Endothelial cell of umbilical vein (primary cell): ENCODE measurements at regions not wholly inside any gene's neighbourhood (a gene's known extent, or its start where the extent isn't known, plus 50 kb on each side); places are given as distances from the start of the nearest gene placed in this dataset.
A peak's percentile ranks its signal among the peaks of the same experiment; 100 is the strongest.

Experiments
- BruUV-seq: library from RNA; stranded (reverse); fragments of 400-500 nt; replicated peaks from 2 replicates; lab custom pipeline; 2021; lab: Mats Ljungman, UMichigan
- CTCF ChIA-PET: fragments of 300-600, 350-600 bp; sonication (Branson Sonifier 250); formaldehyde crosslinking; loops from one replicate; lab custom pipeline; 2021; ENCODE audit warnings: antibody characterized with exemption, inconsistent platforms; lab: Charles Lee
- POLR2A ChIA-PET: fragments of 300-600, 350-600 bp; sonication (Branson Sonifier 250); formaldehyde crosslinking; loops from one replicate; lab custom pipeline; 2021; ENCODE audit warnings: antibody characterized with exemption, inconsistent platforms; lab: Charles Lee
- DNase-seq: peaks from one replicate; pipeline ENCODE4 v3.0.0-alpha.2; 2011; ENCODE audit warnings: low read depth, low spot score
- FAIRE-seq: peaks from 2 replicates; lab custom pipeline; 2011; peaks lifted over from hg19 to GRCh38; lab: Jason Lieb, UNC
- H2AFZ ChIP-seq: 2 replicates; pipeline ENCODE4 v1.6.0; 2012; ENCODE audit warnings: low read depth, low read length, control low read depth, inconsistent platforms
- H3K27ac ChIP-seq: 2 replicates; pipeline ENCODE4 v1.5.1; 2011; ENCODE audit warnings: low read depth, mild to moderate bottlenecking, control low read depth, low read length, moderate library complexity; ENCODE audit not compliant: insufficient read depth
- H3K27me3 ChIP-seq, 2 experiments: 2 replicates each; pipeline versions ENCODE4 v1.6.0 to v1.6.1; 2011; ENCODE audit warnings: low read length in 2 of 2, mixed read lengths in 1 of 2; ENCODE audit not compliant: control insufficient read depth in 2 of 2, insufficient read depth in 2 of 2
- H3K36me3 ChIP-seq, 2 experiments: 2 replicates in 1 of 2; 3 replicates in 1 of 2; pipeline ENCODE4 v1.5.1; 2011; ENCODE audit warnings: low read length in 2 of 2, mild to moderate bottlenecking in 1 of 2, moderate library complexity in 1 of 2; ENCODE audit not compliant: control insufficient read depth in 2 of 2, insufficient read depth in 2 of 2; ENCODE audit errors: extremely low read depth in 1 of 2
- H3K4me1 ChIP-seq: 3 replicates; pipeline ENCODE4 v1.5.1; 2011; ENCODE audit warnings: mild to moderate bottlenecking, low read length; ENCODE audit not compliant: control insufficient read depth, insufficient read depth; ENCODE audit errors: extremely low read depth
- H3K4me2 ChIP-seq: 2 replicates; pipeline ENCODE4 v1.6.1; 2011; ENCODE audit warnings: low read length, control low read depth, mixed read lengths; ENCODE audit not compliant: insufficient read depth
- H3K4me3 ChIP-seq, 3 experiments: fragments of 200-600 bp in 1 of 3; sonication (generic), shearing (Covaris generic) in 1 of 3; replicated peaks in 1 of 3; 2 replicates each; pipeline ENCODE4 v1.5.1; 2011 to 2016; ENCODE audit warnings: control low read depth in 3 of 3, low read length in 3 of 3, mild to moderate bottlenecking in 2 of 3, inconsistent platforms in 1 of 3, low read depth in 1 of 3, moderate library complexity in 1 of 3; ENCODE audit not compliant: insufficient read depth in 1 of 3
- H3K79me2 ChIP-seq: 2 replicates; pipeline ENCODE4 v1.6.0; 2012; ENCODE audit warnings: low read length, inconsistent platforms; ENCODE audit not compliant: control insufficient read depth, insufficient read depth
- H3K9ac ChIP-seq: replicated peaks from 2 replicates; pipeline ENCODE3; 2011; ENCODE audit warnings: low read length, control low read depth; ENCODE audit not compliant: insufficient read depth; ENCODE audit errors: extremely low read depth
- H3K9me1 ChIP-seq: replicated peaks from 3 replicates; pipeline ENCODE4 v1.6.0; 2011; ENCODE audit warnings: mild to moderate bottlenecking, low read length; ENCODE audit not compliant: control insufficient read depth, insufficient read depth; ENCODE audit errors: extremely low read depth
- H3K9me3 ChIP-seq: replicated peaks from 2 replicates; pipeline ENCODE4 v1.5.1; 2012; ENCODE audit warnings: low read length, inconsistent platforms; ENCODE audit not compliant: control insufficient read depth, insufficient read depth
- H4K20me1 ChIP-seq: replicated peaks from 2 replicates; pipeline ENCODE3; 2011; ENCODE audit warnings: mild to moderate bottlenecking, low read length; ENCODE audit not compliant: control insufficient read depth, insufficient read depth; ENCODE audit errors: extremely low read depth
- EZH2 ChIP-seq: IDR thresholded peaks from 2 replicates; pipeline ENCODE4 v1.6.1; 2012; ENCODE audit warnings: borderline replicate concordance, low read depth, mild to moderate bottlenecking, moderate library complexity, low read length, inconsistent platforms; ENCODE audit not compliant: severe bottlenecking
- FOS ChIP-seq: IDR thresholded peaks from 2 replicates; pipeline ENCODE4 v1.6.1; 2011; ENCODE audit warnings: mild to moderate bottlenecking, low read length, moderate library complexity, borderline replicate concordance; ENCODE audit not compliant: insufficient read depth
- GATA2 ChIP-seq: IDR thresholded peaks from 2 replicates; pipeline ENCODE4 v1.7.0; 2011; ENCODE audit warnings: low read depth, mild to moderate bottlenecking, moderate library complexity, mixed read lengths, low read length; ENCODE audit not compliant: insufficient read length, insufficient read depth
- JUN ChIP-seq: IDR thresholded peaks from 2 replicates; pipeline ENCODE4 v1.6.1; 2011; ENCODE audit warnings: borderline replicate concordance, low read depth; ENCODE audit not compliant: insufficient read length, insufficient read depth
- MYC ChIP-seq: IDR thresholded peaks from one replicate; pipeline ENCODE4 v1.6.1; 2011; ENCODE audit warnings: mild to moderate bottlenecking, low read depth, low read length
- POLR2A ChIP-seq: IDR thresholded peaks from 2 replicates; pipeline ENCODE4 v1.6.1; 2012; ENCODE audit warnings: low read depth, mild to moderate bottlenecking, control low read depth, low read length
- POLR2AphosphoS5 ChIP-seq: IDR thresholded peaks from 2 replicates; pipeline ENCODE4 v1.6.1; 2012; ENCODE audit warnings: low read depth, mild to moderate bottlenecking, control low read depth, low read length, moderate library complexity; ENCODE audit not compliant: insufficient read depth
- dilution Hi-C: fragments of 300-500 bp; cut with MboI; formaldehyde crosslinking; loops from one replicate; pipeline ENCODE4 v1.15.0; 2019; ENCODE audit warnings: low sequenced_read_pairs; ENCODE audit not compliant: extremely low pct_ligation_motif_present
- intact Hi-C: fragments of 100-400 bp; cut with micrococcal nuclease; formaldehyde crosslinking; loops from one replicate; pipeline ENCODE4 v1.10.0; 2022
- TF ChIP-seq, protein P1 (sequence below), 2 donors: IDR thresholded peaks; 1 replicate in 1 of 2; 2 replicates in 1 of 2; pipeline ENCODE4 v1.5.1; 2011; ENCODE audit warnings: low read length in 2 of 2, mild to moderate bottlenecking in 2 of 2, moderate library complexity in 2 of 2, control low read depth in 1 of 2, inconsistent platforms in 1 of 2, low read depth in 1 of 2; ENCODE audit not compliant: insufficient read depth in 1 of 2; ENCODE audit errors: extremely low read depth in 1 of 2
- TF ChIP-seq, protein P2 (sequence below): IDR thresholded peaks from 2 replicates; pipeline ENCODE4 v1.6.1; 2011; ENCODE audit not compliant: insufficient read depth, insufficient read length

DNA sequence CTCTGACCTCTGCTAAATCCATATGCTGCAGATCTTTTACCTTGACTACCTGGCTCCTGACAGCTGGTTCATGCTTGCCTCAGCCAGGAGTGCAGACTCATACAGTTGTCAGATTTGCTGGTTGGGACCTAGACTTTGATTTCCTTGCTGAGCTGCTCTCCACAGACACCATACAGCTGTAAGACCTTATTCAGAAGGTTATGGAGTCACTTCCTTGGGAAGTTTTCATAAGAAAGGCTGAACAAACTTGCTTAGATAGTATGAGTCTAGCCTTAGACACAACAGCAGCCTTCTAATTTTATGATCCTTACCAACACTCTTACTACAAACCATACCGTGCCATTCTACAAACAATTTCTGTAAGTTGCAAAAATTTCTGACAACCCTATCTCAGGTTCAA is 102.9 kb downstream of the EDN1 start:
- peak overlapping the region; percentile 85 for H3K27ac ChIP-seq
- peak overlapping the region; percentile 27 for H3K4me2 ChIP-seq
- FAIRE-seq, result peak; percentile 97
- ChIA-PET CTCF (interaction anchor here (0.7 to 1.5 kb wide), 4 partner anchors 82 to 209 kb away, joined by 3 to 5 read pairs (median 4); partner anchors contain the start of gene EDN1), POLR2A (interaction anchor here (0.7 to 0.8 kb wide), 2 partner anchors 152 to 195 kb away, joined by 3 to 8 read pairs; no protein-coding TSS in a partner anchor)
- H3K9me3 ChIP-seq, result no peaks in the 10 kb centered on the region
- H3K36me3 ChIP-seq, result no peaks in the 10 kb centered on the region
- TF ChIP-seq, protein P1, sequence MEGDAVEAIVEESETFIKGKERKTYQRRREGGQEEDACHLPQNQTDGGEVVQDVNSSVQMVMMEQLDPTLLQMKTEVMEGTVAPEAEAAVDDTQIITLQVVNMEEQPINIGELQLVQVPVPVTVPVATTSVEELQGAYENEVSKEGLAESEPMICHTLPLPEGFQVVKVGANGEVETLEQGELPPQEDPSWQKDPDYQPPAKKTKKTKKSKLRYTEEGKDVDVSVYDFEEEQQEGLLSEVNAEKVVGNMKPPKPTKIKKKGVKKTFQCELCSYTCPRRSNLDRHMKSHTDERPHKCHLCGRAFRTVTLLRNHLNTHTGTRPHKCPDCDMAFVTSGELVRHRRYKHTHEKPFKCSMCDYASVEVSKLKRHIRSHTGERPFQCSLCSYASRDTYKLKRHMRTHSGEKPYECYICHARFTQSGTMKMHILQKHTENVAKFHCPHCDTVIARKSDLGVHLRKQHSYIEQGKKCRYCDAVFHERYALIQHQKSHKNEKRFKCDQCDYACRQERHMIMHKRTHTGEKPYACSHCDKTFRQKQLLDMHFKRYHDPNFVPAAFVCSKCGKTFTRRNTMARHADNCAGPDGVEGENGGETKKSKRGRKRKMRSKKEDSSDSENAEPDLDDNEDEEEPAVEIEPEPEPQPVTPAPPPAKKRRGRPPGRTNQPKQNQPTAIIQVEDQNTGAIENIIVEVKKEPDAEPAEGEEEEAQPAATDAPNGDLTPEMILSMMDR (IDR thresholded peaks at IDR 0.05; ENCODE audit: extremely low read depth in 1 of 2, insufficient read depth in 1 of 2, low read depth in 1 of 2, low read length in 2 of 2), result no peak
- TF ChIP-seq GATA2 (peak; percentile 72), FOS (peak; percentile 62), EZH2 (no peak), MYC (no peak), JUN (peak; percentile 47), POLR2A (peak; percentile 73), POLR2AphosphoS5 (peak; percentile 93)
- TF ChIP-seq, protein P2, sequence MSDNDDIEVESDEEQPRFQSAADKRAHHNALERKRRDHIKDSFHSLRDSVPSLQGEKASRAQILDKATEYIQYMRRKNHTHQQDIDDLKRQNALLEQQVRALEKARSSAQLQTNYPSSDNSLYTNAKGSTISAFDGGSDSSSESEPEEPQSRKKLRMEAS, result no peak
- H3K9me1 ChIP-seq, result no peaks in the 10 kb centered on the region
- H3K79me2 ChIP-seq, result no peaks in the 10 kb centered on the region
- peak; percentile 89 for DNase-seq
- H3K4me3 ChIP-seq, result no peak overlapping the region
- no peak overlapping the region for H2AFZ ChIP-seq
- no TSS peak for BruUV-seq
- no peaks in the 10 kb centered on the region for H3K27me3 ChIP-seq
- intact Hi-C loops, result loop anchor here (1.0 to 5.0 kb wide), 4 partner anchors 80 to 194 kb away; no protein-coding TSS in a partner anchor
- H4K20me1 ChIP-seq, result no peaks in the 10 kb centered on the region
- peak overlapping the region; percentile 58 for H3K9ac ChIP-seq
- H3K4me1 ChIP-seq, result peaks cover 26% of the 10 kb centered on the region
- dilution Hi-C loops, result no loop called here
